Raji (cell line): ENCODE measurements at regions not wholly inside any gene's neighbourhood (a gene's known extent, or its start where the extent isn't known, plus 50 kb on each side); places are given as distances from the start of the nearest gene placed in this dataset.

Experiments
- POLR2A ChIP-seq: IDR thresholded peaks from 2 replicates; pipeline ENCODE4 v1.6.1; 2011; ENCODE audit warnings: low read depth, low read length, control low read depth; ENCODE audit not compliant: insufficient read depth

DNA sequence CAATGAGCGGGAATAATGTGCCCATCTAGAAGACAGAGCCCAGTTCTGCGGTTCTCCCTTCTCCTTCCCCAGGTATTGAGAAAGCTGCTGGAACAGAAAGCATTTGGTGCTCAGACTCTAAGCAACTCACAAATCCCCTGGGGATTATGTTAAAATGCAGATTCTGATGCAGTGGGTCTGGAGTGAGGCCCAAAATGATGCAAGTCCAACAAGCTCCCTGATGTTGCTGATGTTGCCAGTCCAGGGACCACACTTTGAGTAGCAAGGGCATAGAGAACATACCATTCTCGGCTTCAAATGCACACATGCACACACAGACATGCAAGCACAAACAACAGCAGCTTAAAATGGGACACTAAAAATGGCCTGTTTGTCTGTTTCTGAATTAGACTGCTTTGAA is 274.8 kb upstream of the NCKAP5 start:
- no peak for TF ChIP-seq POLR2A

DNA sequence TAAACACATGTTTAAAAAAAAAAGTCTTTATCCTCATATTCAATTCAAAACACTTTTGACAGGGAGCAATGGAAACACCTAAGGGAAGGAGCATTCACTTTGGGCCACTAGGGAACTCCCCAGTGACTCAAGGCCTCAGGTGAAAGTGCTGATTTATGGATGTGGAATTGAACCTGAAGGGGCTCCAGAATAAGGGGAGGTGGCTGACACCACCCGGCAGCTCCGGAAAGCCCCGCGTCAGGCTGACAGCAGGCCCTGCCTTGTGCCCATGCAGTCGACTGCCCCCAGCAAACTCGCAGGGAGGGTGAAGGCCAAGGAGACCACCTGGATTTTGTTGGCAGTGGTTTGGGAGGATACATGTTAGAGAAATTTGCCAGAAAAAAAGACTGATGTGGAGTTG is 275.3 kb upstream of the NCKAP5 start:
- TF ChIP-seq POLR2A: no peak

DNA sequence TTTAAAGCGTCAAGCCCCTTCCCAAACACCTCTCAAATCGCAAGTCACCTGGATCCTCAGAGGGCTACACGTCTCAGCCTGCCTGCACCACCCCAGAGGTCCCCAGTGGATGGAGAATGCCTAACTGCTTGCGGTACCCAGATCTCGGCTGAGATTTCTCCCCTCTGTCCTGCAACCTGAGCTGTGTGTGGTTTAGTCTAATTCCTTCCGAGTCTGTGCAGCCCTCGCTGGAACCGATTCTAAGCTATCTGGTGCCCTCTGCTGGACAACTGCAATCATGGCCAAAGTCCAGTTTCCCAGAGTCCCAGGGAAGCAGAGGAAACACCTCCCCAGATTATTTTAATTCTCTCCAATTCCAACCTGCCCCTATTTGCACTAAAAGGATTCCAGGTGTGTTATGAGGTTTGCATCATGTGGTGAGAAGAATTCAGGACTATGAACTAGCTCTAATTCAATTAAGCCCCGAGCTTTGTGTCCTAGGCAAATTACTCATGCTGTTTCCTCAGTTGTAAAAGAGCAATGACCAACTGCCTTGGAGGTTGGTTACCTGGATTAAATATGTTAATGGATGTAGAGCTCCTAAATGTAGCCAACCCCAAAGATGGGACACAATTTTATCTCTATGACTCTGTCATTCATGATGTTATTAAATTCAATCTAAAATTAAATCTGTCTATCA is 276.1 kb upstream of the NCKAP5 start:
- TF ChIP-seq POLR2A: no peak

DNA sequence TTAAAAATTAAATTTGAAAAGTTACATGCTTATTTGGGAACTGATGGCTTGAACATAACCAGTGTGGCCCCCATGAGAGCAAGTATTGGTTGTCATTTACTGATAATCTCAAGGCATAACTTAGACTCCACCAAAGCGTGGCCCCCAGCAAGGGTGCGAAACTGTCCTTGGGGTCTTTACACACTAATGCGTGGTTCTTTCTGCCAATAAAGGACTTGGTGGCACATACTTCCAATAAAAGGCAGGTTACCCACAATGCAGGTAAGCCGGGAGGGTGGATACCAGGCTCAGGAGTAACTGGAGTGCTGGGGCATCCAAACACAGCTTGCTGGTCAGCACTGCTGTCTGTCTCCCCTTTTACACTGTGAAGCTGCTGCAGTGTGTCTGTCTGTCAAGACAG is 278.2 kb upstream of the NCKAP5 start:
- no peak for TF ChIP-seq POLR2A

DNA sequence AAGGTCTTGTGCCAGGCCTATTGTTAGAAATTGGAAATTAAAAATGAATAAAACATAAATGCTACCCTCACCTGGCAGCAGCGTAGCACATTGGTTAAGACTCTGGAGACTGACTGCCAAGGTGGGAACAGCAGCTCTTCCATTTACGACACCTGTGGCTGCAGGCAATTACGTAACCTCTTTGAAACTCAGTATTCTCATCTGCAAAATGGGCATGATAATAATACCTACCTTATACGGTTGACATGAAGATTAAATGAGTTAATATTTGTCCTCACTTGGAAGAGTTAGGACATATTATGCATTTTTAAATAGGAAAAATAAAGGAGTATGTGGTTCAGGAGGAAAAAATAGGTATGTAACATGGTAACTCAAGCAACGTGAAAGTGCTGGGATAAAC is 279.3 kb upstream of the NCKAP5 start:
- no peak for TF ChIP-seq POLR2A

DNA sequence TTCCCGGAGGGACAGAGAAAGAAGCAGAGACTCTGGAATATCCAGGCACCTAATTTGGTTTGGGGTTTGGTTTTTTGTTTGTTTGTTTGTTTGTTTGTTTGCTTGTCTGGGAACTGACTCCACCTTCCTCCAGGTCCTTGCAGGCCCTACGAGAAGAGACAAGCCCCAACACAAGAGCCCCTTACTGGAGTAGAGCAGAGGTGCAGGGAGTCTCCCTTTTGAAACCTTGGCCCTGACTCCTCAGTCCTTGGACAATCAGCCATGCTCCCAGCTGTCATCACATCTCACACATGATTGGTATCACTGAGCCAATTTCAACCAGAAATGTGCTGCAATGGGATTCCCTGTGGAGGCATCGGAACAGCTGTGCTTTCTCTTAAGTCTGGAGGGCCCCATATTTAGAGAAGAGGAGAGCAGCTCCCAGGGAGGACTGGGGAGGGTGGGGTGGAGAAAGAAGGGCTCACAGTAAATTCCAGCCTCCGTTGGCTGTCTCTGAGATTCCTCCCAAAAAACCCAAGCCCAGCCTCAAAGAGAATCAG is 279.9 kb upstream of the NCKAP5 start:
- no peak for TF ChIP-seq POLR2A

DNA sequence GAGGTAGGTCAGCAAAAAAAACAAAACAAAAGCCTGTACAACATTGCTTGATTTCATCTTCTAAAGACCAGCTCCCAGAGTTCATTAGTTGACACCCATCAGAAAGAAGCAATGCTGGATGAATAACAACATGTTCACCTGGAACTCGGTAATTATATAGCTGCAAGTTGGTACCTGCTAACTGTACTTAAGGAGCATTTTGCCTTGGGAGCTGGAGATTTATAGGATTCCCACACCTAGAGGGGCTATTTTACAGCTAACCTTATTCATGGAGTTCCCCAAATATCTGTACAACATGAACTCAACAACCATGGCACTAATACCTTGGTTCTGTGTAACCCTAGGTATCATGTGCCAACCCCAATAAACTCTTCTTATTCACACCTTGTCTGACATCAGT is 281.1 kb upstream of the NCKAP5 start:
- TF ChIP-seq POLR2A: no peak

DNA sequence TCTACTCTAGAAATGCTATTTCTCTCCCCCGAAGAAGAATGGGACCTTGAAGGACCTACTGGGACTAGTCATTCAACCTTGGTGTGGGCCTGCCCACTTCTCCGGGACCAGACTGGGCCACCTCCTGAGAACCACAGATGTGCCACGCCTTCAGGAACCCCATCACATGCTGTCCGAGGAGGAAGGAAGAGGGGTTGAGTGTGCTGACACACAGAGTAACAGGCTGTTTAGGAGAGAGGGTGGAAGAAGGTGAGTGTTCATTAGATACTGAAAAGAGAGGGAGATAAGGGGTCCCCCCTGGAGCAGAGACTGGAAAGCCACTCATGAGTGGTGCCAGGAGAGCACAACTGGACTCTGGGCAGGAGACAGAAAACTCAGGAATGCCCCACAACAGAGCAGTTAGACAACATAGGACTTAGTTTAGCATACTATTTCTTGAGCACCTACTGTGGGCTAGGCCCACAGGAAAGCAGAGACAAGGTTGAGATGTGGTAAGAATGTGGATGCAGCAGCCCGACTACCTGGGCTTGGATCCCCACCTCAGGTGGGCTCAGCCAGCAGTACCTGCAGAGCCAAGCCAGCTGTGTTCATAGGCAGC is 286.4 kb upstream of the NCKAP5 start:
- no peak for TF ChIP-seq POLR2A

DNA sequence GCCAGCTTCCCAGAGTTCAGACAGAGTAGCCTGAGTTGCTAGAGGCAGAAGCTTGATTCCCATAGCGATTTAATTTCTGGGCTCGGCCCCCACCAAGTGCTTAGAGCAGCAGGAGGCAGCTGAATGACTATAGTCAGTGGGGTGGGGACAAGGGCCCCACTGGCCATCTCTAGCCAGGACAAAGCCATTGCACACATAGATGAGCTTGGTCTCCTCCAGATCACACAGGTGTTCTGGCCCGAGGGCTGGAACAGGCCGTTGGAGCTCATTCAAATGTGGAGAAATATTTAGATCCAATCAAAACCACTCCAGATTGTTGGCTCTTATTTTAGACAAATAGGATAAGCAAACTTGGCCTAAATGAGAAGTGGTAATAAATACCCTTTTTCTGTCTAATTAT is 287.3 kb upstream of the NCKAP5 start:
- no peak for TF ChIP-seq POLR2A

DNA sequence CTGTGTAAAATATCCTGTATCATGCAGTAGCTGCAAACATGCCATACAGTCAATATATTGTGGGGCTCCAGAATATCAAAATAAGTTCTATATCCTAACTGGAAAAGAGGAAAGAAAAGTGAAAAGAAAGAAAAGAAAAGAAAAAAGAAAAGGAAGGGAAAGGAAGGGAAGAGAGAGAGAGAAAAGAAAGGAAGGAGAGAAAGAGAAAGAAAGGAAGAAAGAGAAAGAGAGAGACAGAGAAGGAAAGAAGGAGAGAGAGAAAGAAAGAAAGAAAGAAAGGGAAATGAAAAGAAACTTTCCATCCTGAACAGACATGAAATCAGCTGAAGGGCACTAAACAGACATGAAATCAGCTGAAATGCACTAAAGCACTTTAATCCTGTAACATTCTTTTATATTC is 288.4 kb upstream of the NCKAP5 start:
- TF ChIP-seq POLR2A: no peak

DNA sequence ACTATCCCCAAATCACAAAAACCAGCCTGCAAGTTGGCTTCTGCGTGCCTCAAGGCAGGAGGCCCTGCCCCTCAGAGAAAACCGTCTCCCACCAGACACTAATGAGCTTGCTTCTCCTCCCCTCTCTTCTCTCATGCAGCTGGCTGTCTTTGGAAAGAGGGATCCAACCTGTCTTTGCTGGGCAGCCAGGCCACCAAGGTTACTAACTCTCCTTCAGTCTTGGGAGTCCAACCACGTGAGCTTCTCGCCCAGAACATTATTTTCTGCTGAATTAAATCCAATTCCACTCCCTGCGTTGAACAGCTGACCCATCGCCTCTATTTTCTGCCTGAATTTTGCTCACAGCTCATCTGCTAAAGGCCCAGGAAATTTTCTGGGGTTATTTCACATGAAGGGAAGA is 291.3 kb upstream of the NCKAP5 start:
- TF ChIP-seq POLR2A: no peak

DNA sequence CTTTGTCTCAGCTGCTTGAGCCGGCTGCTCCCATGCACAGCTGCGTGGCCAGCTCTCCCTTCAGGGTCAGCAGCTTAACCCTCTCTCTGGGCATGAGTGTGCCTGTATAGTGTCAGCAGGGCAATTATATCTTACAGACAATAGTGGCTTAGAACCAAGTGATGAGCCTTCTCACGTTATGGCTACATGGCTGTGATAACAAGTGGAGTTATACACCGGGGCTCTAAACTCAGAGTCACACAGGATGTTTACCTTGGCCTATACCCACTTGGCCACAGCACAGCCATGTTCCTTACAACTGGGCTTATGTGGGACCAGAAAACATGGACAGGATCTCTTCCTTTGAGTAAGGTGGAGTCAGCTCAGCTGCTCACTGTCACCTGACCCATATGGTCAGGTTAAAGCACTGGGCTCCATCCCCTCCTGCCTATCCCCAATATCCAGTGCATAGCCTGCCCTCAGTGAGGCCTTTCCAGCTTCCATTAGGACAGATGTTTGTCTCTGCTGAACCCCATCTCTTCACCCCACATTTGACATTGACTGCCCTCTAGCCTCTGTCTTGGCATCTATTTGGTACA is 294.2 kb upstream of the NCKAP5 start:
- no peak for TF ChIP-seq POLR2A

DNA sequence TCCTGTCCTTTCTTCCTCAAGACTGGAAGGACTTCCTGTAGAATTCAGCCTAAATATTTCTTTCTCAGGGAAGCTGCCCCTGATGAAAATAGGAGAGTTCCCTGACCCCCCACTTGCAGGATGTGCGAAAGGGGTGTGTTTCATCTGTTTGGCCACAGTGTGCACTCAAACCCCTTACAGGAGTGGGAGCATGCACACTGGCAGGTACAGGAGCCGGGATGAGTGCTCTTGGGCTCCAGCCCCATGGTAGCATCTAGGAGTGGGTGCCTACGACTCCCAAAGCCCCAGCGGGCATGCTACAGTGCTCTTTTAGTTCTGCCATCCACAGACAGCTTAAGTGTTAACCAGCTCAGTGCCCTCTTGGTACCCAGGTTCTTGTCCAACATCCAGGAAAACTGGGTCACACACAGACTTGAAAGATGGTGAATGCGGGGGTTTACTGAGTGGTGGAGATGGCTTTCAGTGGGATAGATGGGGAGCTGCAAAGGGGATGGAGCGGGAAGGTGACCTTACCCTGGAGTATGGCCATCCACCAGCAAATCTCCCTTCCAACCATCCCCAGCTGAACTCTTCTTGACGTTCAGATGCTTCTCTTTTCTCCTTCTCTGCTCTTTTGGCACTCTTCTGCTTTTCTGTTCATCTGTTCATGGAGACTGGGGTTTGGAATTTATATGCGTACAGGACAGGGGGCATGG is 295.0 kb upstream of the NCKAP5 start:
- no peak for TF ChIP-seq POLR2A

DNA sequence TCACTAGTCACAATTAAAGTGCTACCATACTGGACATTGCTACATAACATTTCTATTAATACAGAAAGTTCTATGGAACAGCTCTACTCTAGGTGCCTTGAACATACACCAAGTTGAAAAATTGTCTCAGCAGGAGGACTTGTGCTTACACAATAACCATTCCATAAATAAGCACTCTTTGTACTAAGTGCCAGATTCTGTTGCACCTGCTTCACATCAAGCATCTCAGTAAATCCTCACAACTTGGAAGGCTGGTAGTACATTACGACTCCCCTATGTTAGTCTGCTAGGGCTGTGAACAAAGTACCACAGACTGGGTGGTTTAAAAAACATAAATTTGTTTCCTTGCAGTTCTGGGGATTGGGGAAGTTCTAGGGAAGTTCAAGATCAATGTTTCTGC is 296.9 kb upstream of the NCKAP5 start:
- TF ChIP-seq POLR2A: no peak

DNA sequence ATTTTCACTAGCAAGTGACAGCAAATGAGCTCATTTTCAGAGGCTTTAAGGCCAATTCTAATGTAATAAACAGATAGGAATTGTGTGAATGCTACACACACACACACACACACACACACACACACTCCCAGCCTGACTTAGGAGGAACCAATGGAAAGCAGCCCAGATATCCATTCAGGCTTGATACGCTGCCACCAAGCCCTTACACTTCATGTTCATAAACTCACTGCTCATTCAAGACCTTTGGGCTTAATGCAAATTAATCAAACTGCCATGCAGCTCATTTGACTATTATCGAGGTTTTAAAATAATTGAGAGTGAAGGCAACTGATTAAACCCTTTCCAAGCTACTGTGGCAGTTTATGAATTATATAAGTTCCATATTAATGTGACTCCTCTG is 298.9 kb upstream of the NCKAP5 start:
- TF ChIP-seq POLR2A: no peak
